CD14-positive monocyte (primary cell): ENCODE measurements at regions not wholly inside any gene's neighbourhood (a gene's known extent, or its start where the extent isn't known, plus 50 kb on each side); places are given as distances from the start of the nearest gene placed in this dataset.

ENCODE experiments used
- DNase-seq, 3 donors: peaks; one replicate each; pipeline ENCODE4 v3.0.0-alpha.2; 2011 to 2022
- H2AFZ ChIP-seq: 2 replicates; pipeline ENCODE4 v1.6.0; 2012; ENCODE audit warnings: mild to moderate bottlenecking, low read depth, low read length, inconsistent platforms; ENCODE audit not compliant: insufficient read depth, poor library complexity, severe bottlenecking
- H3K27ac ChIP-seq, 2 donors: 1 replicate in 1 of 2; 2 replicates in 1 of 2; pipeline ENCODE4 v1.5.1; 2012 to 2013; ENCODE audit warnings: low read length in 2 of 2, control low read depth in 1 of 2, inconsistent platforms in 1 of 2, low read depth in 1 of 2, mild to moderate bottlenecking in 1 of 2
- H3K27me3 ChIP-seq, 2 donors: one replicate each; pipeline versions ENCODE4 v1.6.0 to v1.6.1; 2011 to 2013; ENCODE audit warnings: low read length in 2 of 2; ENCODE audit not compliant: control insufficient read depth in 2 of 2, insufficient read depth in 2 of 2
- H3K36me3 ChIP-seq, 2 donors: replicated peaks in 1 of 2; 1 replicate in 1 of 2; 2 replicates in 1 of 2; pipeline versions ENCODE4 v1.5.1 to v1.6.1; 2012 to 2013; ENCODE audit warnings: low read length in 2 of 2, control low read depth in 1 of 2, inconsistent platforms in 1 of 2, mild to moderate bottlenecking in 1 of 2; ENCODE audit not compliant: insufficient read depth in 2 of 2, control insufficient read depth in 1 of 2
- H3K4me1 ChIP-seq, 2 donors: 1 replicate in 1 of 2; 2 replicates in 1 of 2; pipeline versions ENCODE4 v1.5.1 to v1.6.1; 2012 to 2013; ENCODE audit warnings: low read length in 2 of 2, control low read depth in 1 of 2, inconsistent platforms in 1 of 2, mild to moderate bottlenecking in 1 of 2, moderate library complexity in 1 of 2; ENCODE audit not compliant: insufficient read depth in 2 of 2, control insufficient read depth in 1 of 2
- H3K4me2 ChIP-seq: replicated peaks from 2 replicates; pipeline ENCODE3; 2012; ENCODE audit warnings: low read length, moderate library complexity, mild to moderate bottlenecking; ENCODE audit not compliant: poor library complexity, severe bottlenecking; ENCODE audit errors: extremely low read depth
- H3K4me3 ChIP-seq, 3 experiments: fragments of 200-600 bp in 1 of 3; sonication (generic) in 1 of 3; replicated peaks in 1 of 3; 1 replicate in 2 of 3; 2 replicates in 1 of 3; pipeline ENCODE4 v1.5.1; 2011 to 2013; ENCODE audit warnings: low read length in 3 of 3, mild to moderate bottlenecking in 3 of 3, control low read depth in 2 of 3, low read depth in 2 of 3, inconsistent platforms in 1 of 3, moderate library complexity in 1 of 3
- H3K79me2 ChIP-seq: 2 replicates; pipeline ENCODE4 v1.6.0; 2012; ENCODE audit warnings: mild to moderate bottlenecking, control low read depth, inconsistent platforms, low read length, moderate library complexity; ENCODE audit not compliant: insufficient read depth
- H3K9ac ChIP-seq: 2 replicates; pipeline ENCODE4 v1.6.0; 2017; ENCODE audit warnings: low read length, mild to moderate bottlenecking; ENCODE audit not compliant: insufficient read depth, poor library complexity, severe bottlenecking
- H3K9me3 ChIP-seq, 2 donors: replicated peaks in 1 of 2; 1 replicate in 1 of 2; 2 replicates in 1 of 2; pipeline versions ENCODE4 v1.5.1 to v1.6.1; 2012 to 2013; ENCODE audit warnings: low read length in 2 of 2, control low read depth in 1 of 2; ENCODE audit not compliant: control insufficient read depth in 1 of 2, insufficient read depth in 1 of 2
- H4K20me1 ChIP-seq: 2 replicates; pipeline ENCODE4 v1.6.0; 2012; ENCODE audit warnings: mild to moderate bottlenecking, low read length, control low read depth, moderate library complexity; ENCODE audit not compliant: insufficient read depth
- H3K27ac Mint-ChIP-seq, 7 donors: one replicate each; pipeline ENCODE4 v1.8.0; 2020; ENCODE audit warnings: mild to moderate bottlenecking in 7 of 7, mixed read lengths in 7 of 7, moderate library complexity in 6 of 7, inconsistent platforms in 2 of 7
- H3K27me3 Mint-ChIP-seq, 3 donors: one replicate each; pipeline ENCODE4 v1.8.0; 2021 to 2022; ENCODE audit warnings: low read depth in 3 of 3, mild to moderate bottlenecking in 3 of 3, mixed read lengths in 3 of 3, moderate library complexity in 3 of 3, inconsistent platforms in 1 of 3
- H3K36me3 Mint-ChIP-seq, 2 donors: one replicate each; pipeline ENCODE4 v1.8.0; 2020; ENCODE audit warnings: mixed read lengths in 2 of 2, inconsistent platforms in 1 of 2, mild to moderate bottlenecking in 1 of 2
- H3K4me1 Mint-ChIP-seq: one replicate; pipeline ENCODE4 v1.8.0; 2020; ENCODE audit warnings: mild to moderate bottlenecking, mixed read lengths
- H3K4me3 Mint-ChIP-seq, 2 donors: one replicate each; pipeline ENCODE4 v1.8.0; 2020; ENCODE audit warnings: mild to moderate bottlenecking in 2 of 2, mixed read lengths in 2 of 2, moderate library complexity in 1 of 2
- H3K9me3 Mint-ChIP-seq, 7 donors: one replicate each; pipeline ENCODE4 v1.8.0; 2020 to 2022; ENCODE audit warnings: mixed read lengths in 7 of 7, mild to moderate bottlenecking in 6 of 7, moderate library complexity in 6 of 7, inconsistent platforms in 2 of 7
- WGBS: methylation state at CpG from one replicate; pipeline ENCODE4 v1.1.5; 2013; ENCODE audit warnings: missing lambda C conversion rate; ENCODE audit not compliant: insufficient coverage; 5-methylcytosine and 5-hydroxymethylcytosine counted together
- intact Hi-C, 2 donors: fragments of 100-400 bp; cut with micrococcal nuclease; formaldehyde crosslinking; loops; one replicate each; pipeline versions ENCODE4 v1.15.0 to v1.15.1; 2023
- TF ChIP-seq, protein P1 (sequence below): fragments of 200-600 bp; IDR thresholded peaks from one replicate; pipeline ENCODE4 v1.8.0; 2022; ENCODE audit warnings: antibody characterized with exemption, mild to moderate bottlenecking

DNA sequence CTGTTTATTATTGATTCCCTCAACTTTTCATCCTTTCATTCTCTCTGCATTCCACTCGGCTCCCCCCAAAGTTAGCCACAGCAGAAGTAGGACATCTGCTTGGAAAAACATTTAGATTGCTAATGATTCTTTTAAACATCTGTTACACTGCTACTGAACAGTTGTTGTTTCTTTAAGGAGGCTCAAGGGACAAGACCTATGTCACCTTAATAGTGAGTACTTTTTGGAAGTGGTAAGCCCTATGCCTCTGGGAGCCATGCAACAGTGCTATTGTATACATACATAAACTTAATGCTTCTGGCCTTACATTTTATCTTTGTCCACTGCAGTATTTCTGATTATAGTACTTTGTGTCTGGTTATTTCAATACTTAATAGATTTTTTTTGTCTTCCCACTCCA, 628.2 kb upstream of the FOXG1 start:
- no peak overlapping the region for H3K27ac Mint-ChIP-seq
- no peak for DNase-seq
- Histone ChIP-seq H3K4me1 (no peaks in the 10 kb centered on the region), H3K4me2 (no peak overlapping the region), H3K27ac (no peak overlapping the region), H3K9ac (no peak overlapping the region), H4K20me1 (no peaks in the 10 kb centered on the region), H3K4me3 (no peak overlapping the region), H3K36me3 (no peaks in the 10 kb centered on the region), H3K9me3 (no peaks in the 10 kb centered on the region), H2AFZ (no peak overlapping the region), H3K27me3 (no peaks in the 10 kb centered on the region), H3K79me2 (no peaks in the 10 kb centered on the region)
- TF ChIP-seq, protein P1, sequence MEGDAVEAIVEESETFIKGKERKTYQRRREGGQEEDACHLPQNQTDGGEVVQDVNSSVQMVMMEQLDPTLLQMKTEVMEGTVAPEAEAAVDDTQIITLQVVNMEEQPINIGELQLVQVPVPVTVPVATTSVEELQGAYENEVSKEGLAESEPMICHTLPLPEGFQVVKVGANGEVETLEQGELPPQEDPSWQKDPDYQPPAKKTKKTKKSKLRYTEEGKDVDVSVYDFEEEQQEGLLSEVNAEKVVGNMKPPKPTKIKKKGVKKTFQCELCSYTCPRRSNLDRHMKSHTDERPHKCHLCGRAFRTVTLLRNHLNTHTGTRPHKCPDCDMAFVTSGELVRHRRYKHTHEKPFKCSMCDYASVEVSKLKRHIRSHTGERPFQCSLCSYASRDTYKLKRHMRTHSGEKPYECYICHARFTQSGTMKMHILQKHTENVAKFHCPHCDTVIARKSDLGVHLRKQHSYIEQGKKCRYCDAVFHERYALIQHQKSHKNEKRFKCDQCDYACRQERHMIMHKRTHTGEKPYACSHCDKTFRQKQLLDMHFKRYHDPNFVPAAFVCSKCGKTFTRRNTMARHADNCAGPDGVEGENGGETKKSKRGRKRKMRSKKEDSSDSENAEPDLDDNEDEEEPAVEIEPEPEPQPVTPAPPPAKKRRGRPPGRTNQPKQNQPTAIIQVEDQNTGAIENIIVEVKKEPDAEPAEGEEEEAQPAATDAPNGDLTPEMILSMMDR, result no peak
- H3K36me3 Mint-ChIP-seq, result no peaks in the 10 kb centered on the region
- intact Hi-C loops, result no loop called here
- no peaks in the 10 kb centered on the region for H3K4me1 Mint-ChIP-seq
- WGBS, result no CpG with 5 or more reads among the region's 1 CpG
- H3K27me3 Mint-ChIP-seq, result peaks cover 0 to 4% (median 0%) of the 10 kb centered on the region in 3 donors
- H3K4me3 Mint-ChIP-seq, result no peak overlapping the region
- no peaks in the 10 kb centered on the region for H3K9me3 Mint-ChIP-seq

DNA sequence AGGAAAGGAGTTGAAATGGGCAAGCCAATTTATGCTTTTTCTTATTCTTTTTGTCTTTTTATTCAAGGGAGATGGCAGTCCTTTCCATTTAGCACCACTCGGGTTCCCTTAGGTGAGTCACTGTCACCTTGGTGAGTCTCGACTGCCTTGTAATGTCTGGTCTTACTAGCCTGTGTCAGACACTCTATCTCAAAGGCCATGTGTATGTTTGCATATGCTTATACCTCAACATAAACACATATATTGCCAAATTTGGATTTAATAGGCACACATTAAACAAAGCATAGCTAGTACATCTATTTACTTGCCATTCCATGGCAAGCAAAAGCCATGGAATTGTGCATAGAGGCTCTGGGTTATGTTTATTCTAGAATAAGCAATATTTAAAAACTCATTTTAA, 624.9 kb upstream of the FOXG1 start:
- WGBS, result 80% methylated on average over 1 of the region's 2 CpGs
- H3K27ac Mint-ChIP-seq, result no peak overlapping the region

More for the DNA sequence above, 624.9 kb upstream of the FOXG1 start:
- Histone ChIP-seq H4K20me1 (no peaks in the 10 kb centered on the region), H3K4me3 (no peak overlapping the region), H3K4me2 (no peak overlapping the region), H3K9me3 (no peaks in the 10 kb centered on the region), H2AFZ (no peak overlapping the region), H3K79me2 (no peaks in the 10 kb centered on the region), H3K27me3 (no peaks in the 10 kb centered on the region), H3K27ac (no peak overlapping the region), H3K36me3 (no peaks in the 10 kb centered on the region), H3K9ac (no peak overlapping the region), H3K4me1 (no peaks in the 10 kb centered on the region)
- no peak for DNase-seq
- Mint-ChIP-seq H3K4me3 (no peak overlapping the region), H3K27me3 (peaks cover 0 to 4% (median 0%) of the 10 kb centered on the region in 3 donors), H3K36me3 (no peaks in the 10 kb centered on the region), H3K9me3 (no peaks in the 10 kb centered on the region), H3K4me1 (no peaks in the 10 kb centered on the region)
- intact Hi-C loops, result no loop called here
- TF ChIP-seq, protein P1, result no peak
